ENCODE measurements at regions not wholly inside any gene's neighbourhood (a gene's known extent, or its start where the extent isn't known, plus 50 kb on each side); places are given as distances from the start of the nearest gene placed in this dataset.
"Not testable (repeated sequence)": the region's sequence is repeated elsewhere in the genome, so short reads cannot be mapped to it uniquely, and the experiment has no call there.

GRCh38 chr5:123949807-123950340 lies 437.9 kb downstream of the CSNK1G3 start:
- Mint-ChIP-seq H3K27ac (no peak overlapping the region), H3K36me3 (no peaks in the 10 kb centered on the region), H3K9me3 (peaks cover under 1% of the 10 kb centered on the region), H3K27me3 (no peaks in the 10 kb centered on the region), H3K4me1 (no peaks in the 10 kb centered on the region), H3K4me3 (no peak overlapping the region)
- ATAC-seq, result no peak

- Mint-ChIP-seq H3K36me3 (no peaks in the 10 kb centered on the region), H3K27ac (no peak overlapping the region), H3K4me3 (no peak overlapping the region), H3K27me3 (no peaks in the 10 kb centered on the region), H3K4me1 (no peaks in the 10 kb centered on the region), H3K9me3 (no peaks in the 10 kb centered on the region)
- ATAC-seq, result no peak
Measured at GRCh38 chr5:123949043-123949804, 437.2 kb downstream of the CSNK1G3 start.

- Mint-ChIP-seq H3K4me1 (no peaks in the 10 kb centered on the region), H3K9me3 (peaks cover 2% of the 10 kb centered on the region), H3K27me3 (no peaks in the 10 kb centered on the region), H3K27ac (no peak overlapping the region), H3K4me3 (no peak overlapping the region), H3K36me3 (peaks cover 3% of the 10 kb centered on the region)
- ATAC-seq, result no peak
Measured at GRCh38 chr5:123947797-123948196, 435.8 kb downstream of the CSNK1G3 start.

DNA sequence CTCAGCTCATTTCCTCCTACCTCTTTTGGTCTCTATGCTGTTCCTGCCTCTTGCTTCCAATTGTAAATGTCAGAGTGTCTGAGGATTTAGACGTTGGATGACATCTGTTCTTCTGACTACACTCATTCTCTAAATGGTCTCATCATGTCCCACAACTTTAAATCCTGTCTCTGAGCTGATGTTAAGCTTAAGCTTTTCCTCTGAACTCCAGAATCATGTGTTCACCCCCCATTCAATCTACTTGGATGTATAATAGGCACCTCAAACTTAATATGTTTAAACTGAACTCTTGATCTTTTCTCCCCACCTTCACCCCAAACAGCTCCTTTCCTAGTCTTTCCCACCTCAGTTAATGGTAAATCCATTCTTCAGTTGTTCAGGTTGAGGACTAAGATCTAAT lies 433.6 kb downstream of the CSNK1G3 start:
- H3K27ac Mint-ChIP-seq, result no peak overlapping the region
- H3K9me3 Mint-ChIP-seq, result peaks cover 9% of the 10 kb centered on the region
- H3K27me3 Mint-ChIP-seq, result no peaks in the 10 kb centered on the region
- no peak for ATAC-seq
- peaks cover 6% of the 10 kb centered on the region for H3K36me3 Mint-ChIP-seq
- no peaks in the 10 kb centered on the region for H3K4me1 Mint-ChIP-seq
- H3K4me3 Mint-ChIP-seq, result no peak overlapping the region

DNA sequence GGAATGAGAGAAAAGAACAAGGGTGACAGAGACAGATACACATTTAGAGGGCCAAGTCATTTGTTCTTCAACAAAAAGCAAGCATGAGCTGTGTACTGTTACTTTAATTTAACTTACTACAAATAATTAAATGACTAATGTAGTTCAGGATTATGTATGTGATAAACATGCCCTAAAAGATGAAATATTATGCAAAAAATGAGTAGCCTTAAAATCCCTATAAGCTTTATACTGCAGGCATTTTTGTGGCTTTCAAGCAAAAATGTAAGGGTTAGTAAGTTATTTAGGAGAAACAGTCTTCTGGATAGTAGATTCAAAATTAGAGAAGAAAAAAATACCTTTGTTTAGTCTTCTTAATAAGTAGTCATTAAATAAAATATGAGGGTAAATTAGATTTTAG lies 431.2 kb downstream of the CSNK1G3 start:
- H3K4me3 Mint-ChIP-seq, result no peak overlapping the region
- peaks cover 6% of the 10 kb centered on the region for H3K36me3 Mint-ChIP-seq
- ATAC-seq, result no peak
- H3K27ac Mint-ChIP-seq, result no peak overlapping the region
- no peaks in the 10 kb centered on the region for H3K27me3 Mint-ChIP-seq
- H3K9me3 Mint-ChIP-seq, result peaks cover 9% of the 10 kb centered on the region
- H3K4me1 Mint-ChIP-seq, result no peaks in the 10 kb centered on the region

DNA sequence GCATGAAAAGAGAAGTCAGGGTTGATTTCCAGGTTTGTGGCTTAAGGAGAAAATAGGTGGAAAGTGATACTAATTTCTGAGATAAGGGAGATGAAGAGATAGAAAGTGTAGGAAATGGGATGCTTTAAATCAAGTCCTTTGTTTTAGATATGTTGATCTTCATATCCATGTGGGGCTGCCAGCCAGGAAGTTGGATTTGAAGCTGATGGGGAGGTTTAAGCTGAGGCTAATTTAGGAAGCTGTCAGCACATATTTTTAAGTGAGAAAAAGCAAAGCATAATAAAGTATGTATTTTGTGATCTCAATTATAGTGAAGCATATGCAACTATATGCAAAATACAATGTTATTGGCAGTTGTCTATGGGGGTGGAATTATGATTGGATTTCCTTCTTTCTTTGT lies 428.4 kb downstream of the CSNK1G3 start:
- no peak for ATAC-seq
- no peak overlapping the region for H3K4me3 Mint-ChIP-seq
- H3K4me1 Mint-ChIP-seq, result peaks cover 7% of the 10 kb centered on the region
- H3K27me3 Mint-ChIP-seq, result no peaks in the 10 kb centered on the region
- peaks cover 15% of the 10 kb centered on the region for H3K9me3 Mint-ChIP-seq
- no peak overlapping the region for H3K27ac Mint-ChIP-seq
- peaks cover 6% of the 10 kb centered on the region for H3K36me3 Mint-ChIP-seq

GRCh38 chr5:123937230-123937629 lies 425.3 kb downstream of the CSNK1G3 start:
- Mint-ChIP-seq H3K27me3 (no peaks in the 10 kb centered on the region), H3K4me1 (peaks cover 7% of the 10 kb centered on the region), H3K4me3 (no peak overlapping the region), H3K36me3 (no peaks in the 10 kb centered on the region), H3K9me3 (peaks cover 10% of the 10 kb centered on the region), H3K27ac (peak overlapping the region; percentile 3)
- ATAC-seq, result no peak

GRCh38 chr5:123936548-123936947 lies 424.6 kb downstream of the CSNK1G3 start:
- Mint-ChIP-seq H3K9me3 (peaks cover 10% of the 10 kb centered on the region), H3K27ac (no peak overlapping the region), H3K4me1 (peaks cover 7% of the 10 kb centered on the region), H3K4me3 (no peak overlapping the region), H3K27me3 (no peaks in the 10 kb centered on the region), H3K36me3 (no peaks in the 10 kb centered on the region)
- ATAC-seq, result no peak

GRCh38 chr5:123933812-123934211 lies 421.8 kb downstream of the CSNK1G3 start:
- not testable (repeated sequence) for H3K27ac Mint-ChIP-seq, H3K4me3 Mint-ChIP-seq, H3K4me1 Mint-ChIP-seq, ATAC-seq, H3K9me3 Mint-ChIP-seq, H3K36me3 Mint-ChIP-seq, H3K27me3 Mint-ChIP-seq

- H3K4me3 Mint-ChIP-seq, result no peak overlapping the region
- ATAC-seq, result no peak
Measured at GRCh38 chr5:123929055-123929474, 417.1 kb downstream of the CSNK1G3 start.

GRCh38 chr5:123928401-123928800 lies 416.4 kb downstream of the CSNK1G3 start:
- Mint-ChIP-seq H3K27me3 (no peaks in the 10 kb centered on the region), H3K27ac (no peak overlapping the region), H3K4me1 (no peaks in the 10 kb centered on the region), H3K9me3 (no peaks in the 10 kb centered on the region), H3K36me3 (no peaks in the 10 kb centered on the region), H3K4me3 (no peak overlapping the region)
- no peak for ATAC-seq

More at GRCh38 chr5:123929055-123929474, 417.1 kb downstream of the CSNK1G3 start:
- no peaks in the 10 kb centered on the region for H3K36me3 Mint-ChIP-seq
- no peaks in the 10 kb centered on the region for H3K4me1 Mint-ChIP-seq
- H3K27me3 Mint-ChIP-seq, result no peaks in the 10 kb centered on the region
- no peaks in the 10 kb centered on the region for H3K9me3 Mint-ChIP-seq
- no peak overlapping the region for H3K27ac Mint-ChIP-seq

- no peak for ATAC-seq
- Mint-ChIP-seq H3K27ac (no peak overlapping the region), H3K4me3 (no peak overlapping the region), H3K27me3 (no peaks in the 10 kb centered on the region), H3K9me3 (peaks cover 3% of the 10 kb centered on the region), H3K36me3 (no peaks in the 10 kb centered on the region), H3K4me1 (no peaks in the 10 kb centered on the region)
Measured at GRCh38 chr5:123921193-123921592, 409.2 kb downstream of the CSNK1G3 start.

DNA sequence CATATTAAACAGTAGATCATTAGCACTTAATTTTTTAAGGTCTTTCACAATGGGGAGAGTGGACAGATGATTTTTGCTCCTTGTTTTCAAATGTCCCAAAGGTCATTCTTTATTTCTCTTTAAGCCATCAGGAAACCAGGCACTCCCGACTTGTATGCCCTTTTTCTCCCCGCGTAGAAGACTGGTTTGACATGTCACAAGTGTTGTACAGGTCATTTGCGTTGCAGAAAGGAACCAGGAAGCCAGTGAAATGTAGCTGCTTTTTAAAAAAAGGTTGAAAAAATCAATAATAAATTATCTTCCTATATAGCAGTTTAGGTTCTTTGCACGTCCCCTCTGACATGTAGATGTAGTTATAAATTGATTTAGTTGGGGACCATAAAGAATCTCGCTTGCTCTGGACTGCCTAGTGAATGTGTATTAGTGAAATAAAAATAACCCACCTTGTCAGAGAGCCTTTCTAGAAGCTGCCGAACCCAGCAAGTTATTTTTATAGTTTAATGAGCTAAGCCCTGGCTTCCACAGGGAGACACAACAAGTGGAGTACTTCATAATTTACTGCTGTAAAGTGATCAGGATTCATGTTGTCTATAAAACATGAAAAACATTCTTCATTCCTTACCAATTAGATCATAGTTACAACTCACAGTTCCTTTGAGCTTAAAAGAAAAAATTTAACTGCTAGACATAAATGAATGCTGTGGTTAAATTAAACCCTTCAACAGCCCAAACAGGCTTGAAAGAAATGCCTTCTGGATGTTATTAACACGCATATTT lies 404.6 kb downstream of the CSNK1G3 start:
- no peak overlapping the region for H3K27ac Mint-ChIP-seq

GRCh38 chr5:123914333-123914732 lies 402.4 kb downstream of the CSNK1G3 start:
- Mint-ChIP-seq H3K4me1 (no peaks in the 10 kb centered on the region), H3K4me3 (no peak overlapping the region), H3K36me3 (no peaks in the 10 kb centered on the region), H3K27me3 (no peaks in the 10 kb centered on the region), H3K27ac (no peak overlapping the region), H3K9me3 (peaks cover 17% of the 10 kb centered on the region)
- no peak for ATAC-seq

More for the DNA sequence above, 404.6 kb downstream of the CSNK1G3 start:
- H3K4me1 Mint-ChIP-seq, result no peaks in the 10 kb centered on the region
- no peaks in the 10 kb centered on the region for H3K36me3 Mint-ChIP-seq
- H3K27me3 Mint-ChIP-seq, result no peaks in the 10 kb centered on the region
- H3K4me3 Mint-ChIP-seq, result no peak overlapping the region
- peaks cover 17% of the 10 kb centered on the region for H3K9me3 Mint-ChIP-seq
- no peak for ATAC-seq

DNA sequence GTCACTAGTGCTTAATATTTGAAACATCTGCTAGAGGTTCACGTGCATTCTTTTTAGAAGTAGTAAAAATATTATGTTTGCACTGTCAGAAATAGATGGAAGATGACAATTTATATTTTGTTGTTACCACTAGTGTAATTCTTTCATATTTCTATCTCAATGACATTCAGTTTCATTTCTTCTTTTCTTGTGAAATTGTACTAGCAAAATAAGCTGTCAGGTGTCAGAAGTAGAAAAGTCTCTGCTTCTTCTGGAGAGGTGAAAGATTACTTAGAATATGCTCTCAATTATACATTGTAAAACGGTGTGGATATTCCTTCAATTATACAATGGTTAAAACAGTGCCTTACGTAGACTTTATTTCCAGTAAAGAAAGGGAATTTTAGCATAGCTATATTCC lies 395.4 kb downstream of the CSNK1G3 start:
- Mint-ChIP-seq H3K27ac (no peak overlapping the region), H3K9me3 (no peaks in the 10 kb centered on the region), H3K36me3 (no peaks in the 10 kb centered on the region), H3K27me3 (no peaks in the 10 kb centered on the region), H3K4me1 (peaks cover 9% of the 10 kb centered on the region), H3K4me3 (no peak overlapping the region)
- ATAC-seq, result no peak

Data from stimulated activated memory B cell treated with anti-CD40 and anti-IgM and Interleukin-4, amounts not matched to agents 10 μg/mL and 1 μg/mL and 100 μg/mL, for 72 hours (primary cell).